GM06990 (cell line): ENCODE measurements at regions not wholly inside any gene's neighbourhood (a gene's known extent, or its start where the extent isn't known, plus 50 kb on each side); places are given as distances from the start of the nearest gene placed in this dataset.

Experiments
- DNase-seq: peaks from one replicate; pipeline ENCODE4 v3.0.0-alpha.2; 2011; ENCODE audit not compliant: insufficient read length; ENCODE audit errors: extremely low read depth
- H3K27me3 ChIP-seq: replicated peaks from 2 replicates; pipeline ENCODE4 v1.6.0; 2011; ENCODE audit warnings: low read length; ENCODE audit not compliant: control insufficient read depth, insufficient read depth
- H3K36me3 ChIP-seq: 2 replicates; pipeline ENCODE4 v1.5.1; 2011; ENCODE audit warnings: low read length; ENCODE audit not compliant: control insufficient read depth, insufficient read depth
- H3K4me3 ChIP-seq: replicated peaks from 2 replicates; pipeline ENCODE4 v1.5.1; 2011; ENCODE audit warnings: low read depth, mild to moderate bottlenecking, control low read depth, low read length
- TF ChIP-seq, protein P1 (sequence below): IDR thresholded peaks from 2 replicates; pipeline ENCODE4 v1.5.1; 2011; ENCODE audit warnings: low read length, control low read depth, mild to moderate bottlenecking, inconsistent platforms; ENCODE audit not compliant: insufficient read depth, poor library complexity, severe bottlenecking

DNA sequence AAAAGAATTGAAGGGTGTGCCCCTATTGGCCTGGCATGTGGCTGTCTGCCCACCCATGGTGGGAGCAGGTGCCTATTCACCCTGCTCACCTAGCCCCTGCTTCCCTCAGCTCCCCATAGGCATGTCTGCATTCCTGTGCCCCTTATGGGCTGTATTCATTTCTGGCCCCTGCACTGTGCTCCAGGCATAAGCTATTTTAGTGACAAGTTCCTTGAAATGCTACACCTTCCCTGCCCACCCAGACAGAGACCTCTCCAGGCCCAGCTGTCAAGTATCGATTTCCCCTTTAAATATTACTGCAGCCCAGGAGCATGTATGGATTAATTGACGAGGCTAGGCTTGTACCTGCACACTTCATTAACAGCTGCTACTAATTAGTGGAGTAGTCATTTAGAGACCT lies 235.4 kb downstream of the RPS24 start:
- TF ChIP-seq, protein P1, sequence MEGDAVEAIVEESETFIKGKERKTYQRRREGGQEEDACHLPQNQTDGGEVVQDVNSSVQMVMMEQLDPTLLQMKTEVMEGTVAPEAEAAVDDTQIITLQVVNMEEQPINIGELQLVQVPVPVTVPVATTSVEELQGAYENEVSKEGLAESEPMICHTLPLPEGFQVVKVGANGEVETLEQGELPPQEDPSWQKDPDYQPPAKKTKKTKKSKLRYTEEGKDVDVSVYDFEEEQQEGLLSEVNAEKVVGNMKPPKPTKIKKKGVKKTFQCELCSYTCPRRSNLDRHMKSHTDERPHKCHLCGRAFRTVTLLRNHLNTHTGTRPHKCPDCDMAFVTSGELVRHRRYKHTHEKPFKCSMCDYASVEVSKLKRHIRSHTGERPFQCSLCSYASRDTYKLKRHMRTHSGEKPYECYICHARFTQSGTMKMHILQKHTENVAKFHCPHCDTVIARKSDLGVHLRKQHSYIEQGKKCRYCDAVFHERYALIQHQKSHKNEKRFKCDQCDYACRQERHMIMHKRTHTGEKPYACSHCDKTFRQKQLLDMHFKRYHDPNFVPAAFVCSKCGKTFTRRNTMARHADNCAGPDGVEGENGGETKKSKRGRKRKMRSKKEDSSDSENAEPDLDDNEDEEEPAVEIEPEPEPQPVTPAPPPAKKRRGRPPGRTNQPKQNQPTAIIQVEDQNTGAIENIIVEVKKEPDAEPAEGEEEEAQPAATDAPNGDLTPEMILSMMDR: no peak
- Histone ChIP-seq H3K4me3 (no peak overlapping the region), H3K36me3 (no peaks in the 10 kb centered on the region), H3K27me3 (peaks cover 1% of the 10 kb centered on the region)
- no peak for DNase-seq

DNA sequence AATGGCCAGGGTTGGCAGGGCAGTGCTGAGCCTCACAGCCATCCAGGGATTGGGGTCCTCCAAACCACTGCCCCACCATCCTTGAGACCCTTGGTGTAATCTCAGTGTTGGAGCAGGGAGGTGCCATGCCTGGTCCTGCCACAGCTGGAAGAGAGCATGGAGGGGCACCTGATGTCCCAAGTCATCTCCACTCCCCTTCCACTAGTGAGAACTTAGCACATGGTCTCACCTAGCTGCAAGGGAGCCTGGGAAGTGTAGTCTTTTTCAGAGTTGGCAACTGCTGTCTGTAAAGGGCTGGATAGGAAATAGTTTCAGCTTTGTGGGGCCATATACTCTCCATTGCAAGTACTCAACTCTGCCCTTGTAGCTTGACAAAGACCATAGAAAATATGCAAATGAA lies 238.7 kb downstream of the RPS24 start:
- no peak for DNase-seq
- TF ChIP-seq, protein P1: no peak
- Histone ChIP-seq H3K27me3 (peaks cover 1% of the 10 kb centered on the region; the same call in 1 of the 2 replicates), H3K36me3 (no peaks in the 10 kb centered on the region), H3K4me3 (no peak overlapping the region)

DNA sequence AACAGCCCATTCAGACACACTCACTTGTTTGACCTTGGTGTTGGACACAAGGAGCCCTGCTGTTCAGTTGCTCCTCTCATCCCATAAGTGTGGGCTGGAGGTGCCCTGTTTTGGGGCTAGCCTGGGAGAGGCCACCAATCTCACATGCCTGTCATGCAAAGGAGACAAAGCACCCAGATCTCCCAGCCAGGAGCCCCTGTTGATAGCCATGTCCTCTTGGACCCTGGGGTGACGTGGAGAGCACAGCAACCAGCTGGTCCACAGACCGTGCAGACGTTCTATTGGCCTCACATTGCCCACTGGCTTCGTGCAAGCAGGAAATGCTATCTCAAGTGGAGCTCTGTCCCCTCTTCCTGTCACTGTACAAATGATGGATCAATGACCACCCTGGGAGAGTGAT lies 240.8 kb downstream of the RPS24 start:
- H3K27me3 ChIP-seq: peaks cover 1% of the 10 kb centered on the region; the same call in 1 of the 2 replicates
- H3K4me3 ChIP-seq: no peak overlapping the region
- H3K36me3 ChIP-seq: no peaks in the 10 kb centered on the region
- TF ChIP-seq, protein P1: no peak
- no peak for DNase-seq

DNA sequence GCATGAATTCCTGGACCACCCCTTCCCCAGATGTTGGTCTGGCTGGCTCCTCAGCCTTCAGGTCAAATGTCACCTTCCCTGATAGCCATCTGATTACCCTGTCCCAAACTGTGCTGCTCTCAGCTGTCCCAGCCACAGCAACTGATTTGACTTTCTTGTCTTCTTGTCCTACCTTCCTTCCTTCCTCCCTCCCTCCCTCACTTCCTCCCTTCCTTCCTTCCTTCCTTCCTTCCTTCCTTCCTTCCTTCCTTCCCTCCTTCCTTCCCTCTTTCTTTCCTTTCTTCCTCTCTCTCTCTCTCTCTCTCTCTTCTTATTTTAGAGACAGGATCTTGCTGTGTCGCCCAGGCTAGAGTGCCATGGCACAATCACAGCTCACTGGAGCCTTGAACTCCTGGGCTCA lies 242.5 kb downstream of the RPS24 start:
- Histone ChIP-seq H3K4me3 (no peak overlapping the region), H3K27me3 (peaks cover 1% of the 10 kb centered on the region; the same call in 1 of the 2 replicates), H3K36me3 (no peaks in the 10 kb centered on the region)
- DNase-seq: no peak
- TF ChIP-seq, protein P1: no peak

DNA sequence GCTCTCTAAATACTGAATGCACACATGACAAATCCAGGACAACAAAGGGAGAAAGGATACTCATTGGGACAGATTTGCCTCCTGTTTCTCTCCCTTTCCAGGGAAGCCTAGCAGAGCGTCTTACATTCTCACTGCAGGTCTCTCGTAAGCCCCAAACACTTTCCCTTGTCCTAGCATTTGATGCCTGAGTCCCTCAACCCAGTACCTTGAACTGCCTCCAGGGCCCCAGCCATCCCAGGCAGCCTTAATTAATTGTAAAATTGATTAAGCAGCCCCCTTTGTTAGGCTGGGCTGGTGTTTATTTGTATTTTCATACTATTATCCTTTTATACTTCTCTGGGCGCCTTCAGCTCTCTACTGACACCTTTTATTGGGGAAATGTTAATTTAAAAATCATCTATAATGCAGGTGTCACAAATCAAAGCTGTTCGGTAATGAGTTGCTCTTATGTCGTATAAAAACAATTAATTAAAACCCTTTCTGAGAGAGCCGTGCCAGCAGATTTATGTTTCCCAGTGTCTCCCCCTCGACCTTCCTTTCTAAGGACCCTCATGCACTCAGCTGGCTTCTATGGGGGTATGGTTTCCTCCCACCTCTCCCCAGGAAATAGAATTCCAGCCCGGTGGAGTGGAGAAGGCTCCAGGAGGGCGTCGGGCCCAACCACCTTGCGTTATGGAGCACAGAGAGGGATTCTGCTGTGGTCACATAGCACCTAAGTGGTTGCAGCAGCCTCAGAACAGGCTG lies 243.8 kb downstream of the RPS24 start:
- DNase-seq: no peak
- no peaks in the 10 kb centered on the region for H3K36me3 ChIP-seq
- no peak overlapping the region for H3K4me3 ChIP-seq
- TF ChIP-seq, protein P1: no peak
- peaks cover 3% of the 10 kb centered on the region; the same call in 1 of the 2 replicates for H3K27me3 ChIP-seq
